ENCODE measurements at regions not wholly inside any gene's neighbourhood (a gene's known extent, or its start where the extent isn't known, plus 50 kb on each side); places are given as distances from the start of the nearest gene placed in this dataset.

GRCh38 chr6:168838037-168838399 lies 397.0 kb downstream of the SMOC2 start:
- no peak for TF ChIP-seq EZH2 (IDR thresholded peaks at IDR 0.05; ENCODE audit: insufficient read depth, low read length)
- no peak for TF ChIP-seq CTCF (IDR thresholded peaks at IDR 0.05; ENCODE audit: insufficient read depth, low read depth, low read length)
